NCI-H748 (cell line): ENCODE measurements at regions not wholly inside any gene's neighbourhood (a gene's known extent, or its start where the extent isn't known, plus 50 kb on each side); places are given as distances from the start of the nearest gene placed in this dataset.

ENCODE experiments used
- DNase-seq: peaks from one replicate; lab custom pipeline; 2025; ENCODE audit not compliant: unreplicated experiment; lab: John Stamatoyannopoulos, UW

DNA sequence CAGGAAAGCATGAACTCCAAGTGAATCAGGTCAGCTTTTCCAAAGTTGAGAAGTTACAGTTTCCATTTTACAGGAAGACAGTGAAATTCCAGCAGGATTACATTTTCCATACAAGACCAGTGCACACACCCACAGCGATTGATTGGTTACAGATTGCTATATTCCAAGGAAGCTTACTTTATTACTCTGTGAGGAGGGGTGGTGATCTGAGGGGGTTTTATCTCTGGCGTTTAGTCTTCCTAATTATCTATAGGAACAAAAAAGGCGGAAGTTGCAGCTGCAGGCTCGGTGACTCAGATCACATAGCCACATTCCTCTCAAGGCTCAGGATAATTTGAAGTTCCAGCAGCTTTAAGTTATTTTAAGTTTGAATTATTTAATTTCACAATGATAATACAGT, 450.4 kb upstream of the NMUR2 start:
- DNase-seq = no peak

DNA sequence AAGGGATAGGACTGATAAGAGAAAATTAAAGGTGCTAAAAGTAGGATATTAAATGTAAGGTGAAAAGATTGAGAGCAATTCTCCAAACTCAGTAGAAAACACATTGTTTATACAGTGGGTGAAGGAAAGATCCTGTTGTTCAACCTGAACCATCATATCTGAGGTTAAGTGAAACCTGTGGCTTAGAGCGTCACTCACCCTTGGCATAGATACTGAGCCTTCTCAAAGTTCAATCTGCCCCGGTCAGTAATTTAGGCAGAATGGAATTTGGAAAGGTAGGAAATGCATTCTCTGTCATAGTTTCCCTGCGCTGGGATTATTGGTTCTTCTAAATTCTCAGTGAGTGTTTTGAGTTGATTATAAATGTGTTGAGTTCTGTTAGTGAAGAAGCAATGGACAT, 456.2 kb upstream of the NMUR2 start:
- DNase-seq = no peak

DNA sequence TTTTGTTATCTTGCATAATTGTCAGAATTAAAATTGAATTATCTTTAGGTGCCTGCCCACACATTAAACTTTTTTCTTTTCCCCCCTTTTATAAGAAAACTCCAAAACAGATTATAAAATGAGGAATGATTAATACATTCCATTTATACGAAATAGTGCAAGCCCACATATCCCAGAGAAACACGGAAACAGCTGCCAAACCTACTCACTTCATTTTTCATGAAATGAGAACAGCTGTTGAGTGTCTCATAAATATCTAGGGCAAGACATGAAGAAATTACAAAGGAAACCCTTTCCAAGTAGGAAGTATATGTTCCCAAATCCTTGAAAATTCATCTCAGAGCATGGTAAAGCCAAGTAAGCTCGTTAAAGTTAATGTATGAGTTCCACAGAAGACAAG, 459.4 kb upstream of the NMUR2 start:
- DNase-seq = no peak

DNA sequence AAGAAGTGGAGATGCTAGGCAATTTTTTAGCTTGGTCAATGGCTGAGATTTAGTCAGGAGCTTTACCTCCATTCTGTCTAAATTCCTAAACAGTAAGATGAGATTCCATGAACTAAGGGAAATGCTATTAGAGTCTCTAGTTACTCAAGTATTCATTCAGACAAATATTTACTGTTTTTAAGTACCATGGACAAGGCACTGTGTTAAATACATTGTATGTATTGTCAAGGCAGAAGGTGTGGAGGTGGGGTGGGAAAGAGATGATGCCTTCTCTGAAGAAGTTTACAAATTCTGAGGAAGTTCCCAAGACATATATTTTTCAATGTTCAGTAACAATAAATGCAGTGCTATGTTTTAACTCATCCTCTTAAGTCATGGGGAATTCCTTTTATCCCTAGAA, 459.9 kb upstream of the NMUR2 start:
- DNase-seq = no peak

DNA sequence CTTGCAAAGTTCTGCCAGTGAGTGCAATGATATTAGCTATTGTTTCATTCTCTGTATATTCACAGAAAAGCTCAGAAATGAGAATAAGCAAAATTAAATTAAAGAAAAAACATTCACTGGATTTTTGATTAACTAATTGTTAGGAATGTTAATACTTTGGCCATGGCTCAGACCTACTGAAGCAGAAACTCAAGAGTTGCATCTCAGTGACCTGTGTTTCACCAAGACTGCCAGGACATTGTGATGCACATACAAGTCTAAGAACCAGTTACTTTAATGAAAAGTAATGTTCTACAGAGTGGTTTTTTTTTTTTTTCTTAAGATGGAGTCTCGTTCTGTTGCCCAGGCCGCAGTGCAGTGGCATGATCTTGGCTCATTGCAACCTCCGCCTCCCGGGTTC, 464.9 kb upstream of the NMUR2 start:
- no peak for DNase-seq

DNA sequence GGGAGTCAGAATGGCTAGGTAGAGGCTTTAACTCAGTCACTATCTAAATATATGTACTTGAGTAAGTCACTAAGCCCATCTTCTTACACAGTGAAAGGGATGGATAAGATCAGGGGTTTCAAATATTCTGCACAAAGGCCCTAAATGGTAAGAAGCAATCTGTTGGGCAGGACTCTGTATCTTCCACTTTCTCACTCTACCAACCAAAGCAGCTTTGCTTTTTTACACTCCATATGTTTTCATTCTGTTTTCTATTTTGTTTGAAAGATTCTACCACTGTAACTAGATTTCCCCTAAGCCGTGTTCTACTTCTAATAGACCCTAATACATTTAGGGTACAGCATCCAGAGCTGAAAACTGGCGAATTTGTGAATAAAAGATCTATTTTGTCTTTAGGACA, 477.5 kb upstream of the NMUR2 start:
- no peak for DNase-seq

DNA sequence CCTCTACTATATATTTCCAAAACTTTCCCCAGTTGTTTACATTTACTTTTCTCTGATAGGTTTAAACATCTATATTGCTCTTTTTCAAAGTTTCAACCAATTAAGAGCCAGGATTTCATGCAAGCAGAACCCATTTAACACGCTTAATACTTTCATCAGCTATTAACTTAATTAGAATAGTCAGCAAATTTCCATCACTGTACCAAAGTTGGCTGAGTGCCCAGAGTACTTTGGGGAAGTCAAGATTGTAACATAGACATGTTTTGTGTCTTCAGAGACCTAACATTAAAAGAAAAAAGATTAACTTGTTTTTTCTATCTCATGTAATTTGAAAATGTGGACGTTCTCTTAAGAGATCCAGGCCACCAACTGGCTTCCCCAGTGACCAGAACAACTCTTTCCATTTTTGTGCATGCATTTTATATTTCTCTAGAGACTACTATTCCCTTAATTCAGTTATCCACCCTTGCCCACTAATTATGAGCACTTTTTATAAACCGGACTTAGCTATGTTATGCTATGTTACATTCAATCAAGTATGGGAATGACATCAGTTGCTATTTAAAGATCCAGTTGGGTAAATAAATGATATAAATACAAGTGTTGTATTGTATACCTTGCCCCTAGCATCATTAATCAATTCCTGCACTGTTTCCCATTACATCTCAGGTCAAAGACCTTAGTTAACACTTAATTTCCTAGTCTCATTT, 478.1 kb upstream of the NMUR2 start:
- peak; percentile 68 for DNase-seq

DNA sequence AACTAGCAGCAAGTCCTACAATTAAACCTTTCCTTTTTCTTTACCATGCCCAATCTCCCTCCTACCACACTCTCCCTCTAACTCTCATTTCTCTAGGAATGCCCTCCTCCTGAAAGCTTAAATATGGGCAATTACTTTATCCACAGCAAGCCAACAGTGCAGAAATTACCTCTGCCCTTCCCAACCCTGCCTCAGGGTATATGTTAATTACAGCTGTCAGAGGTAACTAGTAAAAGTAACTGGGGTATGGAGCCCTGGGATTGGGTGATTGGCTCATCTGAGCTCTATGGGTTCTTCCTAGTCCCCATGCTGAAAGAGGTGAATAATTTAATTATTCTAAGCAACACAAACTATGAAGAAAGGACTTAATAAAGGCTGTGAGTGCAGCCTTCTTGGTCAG, 478.9 kb upstream of the NMUR2 start:
- DNase-seq = peak; percentile 27

DNA sequence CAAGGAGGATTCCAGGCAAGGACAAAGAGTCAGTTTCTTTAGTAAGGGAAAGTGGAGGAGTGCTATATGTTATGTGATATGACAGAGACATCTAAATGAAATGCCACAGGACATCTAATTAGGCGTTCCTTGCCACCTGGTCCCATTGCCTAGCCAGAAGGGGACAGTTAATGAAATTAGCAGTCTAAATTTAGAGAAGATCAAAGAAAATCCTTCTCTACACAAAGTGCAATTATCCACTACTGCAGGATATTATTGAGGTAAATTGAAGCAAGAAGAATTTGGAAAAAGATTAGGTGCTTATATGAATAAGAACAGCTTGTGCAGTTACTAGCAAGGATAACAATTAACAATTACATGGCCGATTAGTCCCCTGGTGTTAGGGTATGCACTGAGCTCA, 495.3 kb upstream of the NMUR2 start:
- DNase-seq = no peak

DNA sequence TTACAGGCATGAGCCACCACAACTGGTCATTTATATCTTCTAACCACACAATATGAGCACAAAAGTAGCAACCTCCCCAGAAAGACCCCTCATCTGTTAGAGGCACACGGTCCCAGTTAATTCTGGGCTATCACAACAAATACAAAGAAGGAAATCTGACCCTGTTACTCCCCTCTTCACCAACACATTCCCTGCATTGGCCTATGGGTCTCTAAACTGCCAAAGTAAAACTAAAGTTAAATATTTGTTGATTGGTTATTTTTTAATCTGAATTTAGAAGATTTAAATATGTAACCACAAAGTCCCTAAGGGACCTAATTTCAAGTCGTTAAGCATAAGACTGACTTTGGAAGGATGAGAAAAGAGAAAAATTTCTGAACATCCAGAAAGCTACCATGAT, 496.7 kb upstream of the NMUR2 start:
- DNase-seq = no peak

DNA sequence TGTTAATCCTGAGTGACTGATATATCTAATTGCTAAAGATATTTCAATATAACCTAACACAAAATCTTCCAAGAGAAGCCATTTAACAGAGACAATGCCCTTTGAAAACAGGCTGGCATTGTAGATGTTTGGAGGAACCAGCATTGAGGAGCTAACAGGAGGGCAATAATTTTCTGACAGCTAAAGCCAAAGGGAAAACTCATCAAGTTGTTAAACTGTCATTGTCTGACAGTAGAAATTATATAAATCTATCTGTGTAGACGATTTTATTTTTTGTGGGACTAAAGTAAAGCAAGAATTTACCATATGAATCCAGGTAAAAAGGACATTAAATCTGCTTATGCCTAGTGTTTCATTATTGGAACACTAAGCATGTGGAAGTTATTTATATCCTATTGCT, 500.2 kb upstream of the NMUR2 start:
- no peak for DNase-seq

DNA sequence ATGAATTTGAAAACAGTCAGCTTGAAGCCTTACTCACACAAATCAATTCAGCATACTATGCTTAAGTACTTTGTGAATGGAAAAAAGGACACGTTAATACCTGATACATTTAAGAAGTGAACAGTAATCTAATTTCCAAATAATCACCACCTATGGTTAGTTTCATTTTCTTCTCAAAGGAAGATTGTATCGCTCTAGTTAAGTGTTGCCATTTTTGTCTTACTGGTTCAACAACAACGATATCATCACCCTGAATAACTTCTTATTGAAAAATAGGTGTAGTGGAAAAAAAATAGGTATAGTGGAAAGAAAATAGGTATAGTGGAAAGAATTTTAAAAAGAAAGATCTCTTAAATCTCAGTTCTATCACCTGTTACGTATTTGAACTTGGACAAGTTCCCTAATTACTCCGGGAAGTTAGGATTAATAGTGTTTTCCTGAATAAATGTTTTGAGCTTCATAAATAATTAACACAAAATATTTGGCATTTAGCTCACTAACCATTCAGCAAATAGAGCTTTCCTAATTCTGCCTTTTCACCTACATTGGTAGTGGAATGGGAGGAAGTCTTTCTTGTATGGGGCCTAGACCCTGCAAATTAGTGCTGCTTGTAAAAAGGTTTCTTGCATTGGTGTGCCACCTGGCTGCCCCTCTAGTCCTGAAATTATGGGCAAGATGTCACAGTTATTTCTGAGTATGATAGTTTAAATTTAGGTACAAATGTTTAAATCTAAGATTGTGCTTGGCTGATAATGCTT, 502.6 kb upstream of the NMUR2 start:
- no peak for DNase-seq

DNA sequence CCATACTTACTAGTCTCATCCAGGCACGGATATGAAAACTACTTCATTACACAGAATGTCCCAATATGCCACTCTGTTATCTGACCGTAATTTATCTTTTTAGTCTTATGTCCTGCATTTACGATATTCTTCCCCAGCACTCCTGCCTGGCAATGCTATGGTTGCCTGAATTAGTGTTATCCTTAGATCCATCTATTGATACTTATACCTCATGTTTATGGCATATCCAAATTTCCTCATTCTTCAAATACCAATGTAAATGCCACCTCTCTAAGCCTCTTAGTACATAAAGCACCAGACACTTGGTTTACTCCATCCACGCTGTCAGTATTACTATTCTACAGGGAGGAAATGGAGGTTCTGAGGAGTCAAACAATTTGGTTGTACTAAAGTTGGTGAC, 507.8 kb upstream of the NMUR2 start:
- no peak for DNase-seq

DNA sequence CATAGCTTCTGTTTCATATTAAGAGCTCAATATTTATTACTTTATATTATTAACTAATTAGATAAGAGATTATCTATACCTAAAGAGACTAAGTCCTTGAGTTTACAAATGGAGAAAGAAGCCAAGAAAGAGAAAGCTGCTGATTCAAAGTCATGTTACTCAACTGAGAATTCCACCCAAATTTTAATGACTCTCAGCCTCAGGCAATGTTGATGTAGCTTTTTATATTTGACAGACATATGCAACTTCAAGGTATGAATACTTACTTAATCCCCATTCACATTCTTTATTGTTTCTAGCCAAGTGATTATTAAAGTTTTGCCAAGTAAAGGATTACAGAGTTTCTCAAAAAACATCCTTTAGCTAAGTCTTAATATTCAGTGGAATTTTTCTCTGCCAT, 527.5 kb upstream of the NMUR2 start:
- no peak for DNase-seq

DNA sequence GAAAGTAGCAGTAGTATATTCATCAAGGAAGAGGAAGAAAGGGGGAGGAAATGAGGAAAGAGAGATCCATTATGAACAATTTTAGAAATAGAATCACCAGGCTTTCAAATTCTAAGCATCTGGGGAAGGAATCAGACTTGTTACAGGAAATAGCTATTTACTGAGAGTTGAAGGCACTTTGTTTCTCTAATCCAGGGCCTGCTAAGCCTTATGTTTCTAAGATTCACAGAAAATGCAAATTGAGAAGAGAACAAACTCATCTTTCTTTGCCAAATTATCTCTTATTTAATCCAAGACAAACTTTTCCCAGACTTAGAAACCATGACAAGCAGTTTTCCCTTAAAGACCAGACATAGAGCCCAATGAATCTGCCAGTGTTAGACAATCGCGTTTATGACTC, 528.0 kb upstream of the NMUR2 start:
- DNase-seq = no peak

DNA sequence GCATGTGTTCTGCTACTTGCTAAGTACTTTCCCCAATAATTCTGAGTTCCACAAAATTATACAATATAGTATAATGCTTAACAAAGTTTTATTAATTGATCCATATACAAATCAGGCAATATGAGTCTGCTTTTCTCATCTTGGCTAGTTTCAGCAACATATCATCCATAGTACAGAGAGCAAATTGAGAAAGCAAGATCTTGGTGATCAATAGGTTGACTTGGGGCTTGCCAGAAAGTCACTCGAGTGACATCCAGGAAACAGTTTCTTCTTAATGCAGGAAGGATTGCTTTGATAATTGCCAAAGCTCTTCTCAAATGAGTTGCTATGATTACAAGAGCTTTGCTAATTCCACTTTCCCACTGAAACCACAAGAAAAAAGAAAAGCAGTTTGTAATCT, 533.6 kb upstream of the NMUR2 start:
- DNase-seq = no peak

DNA sequence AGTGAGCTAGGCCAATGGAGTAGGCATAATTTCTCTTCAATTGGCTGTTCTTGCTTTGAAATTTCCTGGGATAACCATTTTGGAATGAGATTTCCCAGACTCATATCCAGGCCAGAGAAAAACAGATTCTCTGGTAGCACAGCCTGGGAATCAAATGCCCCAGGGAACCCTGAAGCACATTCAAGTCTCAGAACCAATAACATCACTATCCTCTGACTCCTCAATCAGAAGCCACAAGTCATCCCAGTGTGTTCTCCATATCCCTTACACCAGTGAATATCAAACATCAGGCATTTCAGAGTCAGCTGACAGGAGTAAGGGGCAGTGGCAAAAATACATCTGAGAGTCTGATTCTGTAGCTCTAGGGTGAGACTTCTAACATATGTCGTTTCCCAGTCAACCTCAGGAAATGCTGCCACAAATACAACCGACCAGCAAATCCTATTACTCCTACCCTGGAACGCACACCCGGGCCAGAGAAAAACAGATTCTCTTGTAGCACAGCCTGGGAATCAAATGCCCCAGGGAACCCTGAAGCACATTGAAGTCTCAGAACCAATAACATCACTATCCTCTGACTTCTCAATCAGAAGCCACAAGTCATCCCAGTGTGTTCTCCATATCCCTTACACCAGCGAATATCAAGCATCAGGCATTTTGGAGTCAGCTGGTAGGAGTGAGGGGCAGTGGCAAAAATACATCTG, 537.7 kb upstream of the NMUR2 start:
- no peak for DNase-seq

DNA sequence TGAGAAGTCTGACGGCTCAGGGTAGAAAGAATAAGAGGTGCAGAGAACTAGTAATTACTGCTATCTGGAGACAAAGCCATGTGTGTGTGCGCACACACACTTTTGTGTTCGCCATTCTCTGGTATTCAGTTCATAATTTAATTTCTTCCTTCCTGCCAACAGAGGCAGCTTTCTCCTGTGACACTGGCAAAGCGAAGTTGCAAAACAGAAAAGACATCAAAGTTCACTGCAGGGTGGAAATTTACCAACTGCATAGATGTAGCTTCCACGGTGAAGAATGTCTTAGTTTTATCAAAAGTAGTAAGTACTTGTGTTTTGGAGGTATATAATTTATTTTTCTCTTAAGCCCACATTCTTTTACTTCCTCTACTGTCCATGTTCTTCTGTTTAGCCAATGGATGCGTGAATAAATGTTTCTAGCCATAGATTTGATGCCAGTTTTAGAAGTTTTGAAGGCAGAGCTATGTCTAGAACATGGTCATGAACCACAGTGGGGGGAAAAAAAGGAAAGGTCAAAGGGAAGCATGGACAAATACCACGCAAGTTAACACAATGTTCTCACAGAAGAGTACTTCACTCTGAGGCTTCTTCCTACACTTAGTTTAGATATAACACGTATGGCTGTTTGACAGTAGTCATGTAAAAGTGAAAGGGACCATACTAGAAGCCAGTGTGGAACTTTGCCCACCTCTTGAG, 536.5 kb upstream of the GRIA1 start:
- DNase-seq = no peak

DNA sequence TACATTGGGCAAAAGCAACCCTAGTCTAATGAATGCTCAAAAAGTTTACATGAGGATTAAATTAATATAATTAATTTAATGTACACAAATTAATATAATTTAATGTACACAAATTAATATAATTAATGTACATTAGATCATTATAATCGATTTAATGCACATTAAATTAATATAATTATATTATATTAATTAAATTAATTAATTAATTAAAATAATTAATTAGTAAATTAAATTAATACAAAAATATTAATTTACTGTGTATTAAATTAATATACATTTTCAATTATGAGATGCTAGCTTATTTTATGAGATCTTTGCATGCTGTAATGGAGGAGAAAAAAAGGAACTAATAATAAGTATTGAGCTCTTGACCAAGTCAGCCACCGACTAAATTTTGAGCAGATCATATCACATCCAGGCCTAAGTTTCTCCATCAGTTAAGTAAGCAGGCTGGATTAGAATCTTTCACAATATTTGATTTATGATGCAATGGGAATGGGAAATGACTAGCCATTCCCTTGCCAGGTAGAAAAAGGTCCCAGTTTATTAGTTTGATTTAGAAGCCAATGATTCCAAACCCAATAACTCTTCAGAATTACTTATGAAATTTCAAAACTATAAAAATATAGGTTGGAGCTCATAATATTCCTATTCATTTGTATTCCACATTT, 533.4 kb upstream of the GRIA1 start:
- no peak for DNase-seq

DNA sequence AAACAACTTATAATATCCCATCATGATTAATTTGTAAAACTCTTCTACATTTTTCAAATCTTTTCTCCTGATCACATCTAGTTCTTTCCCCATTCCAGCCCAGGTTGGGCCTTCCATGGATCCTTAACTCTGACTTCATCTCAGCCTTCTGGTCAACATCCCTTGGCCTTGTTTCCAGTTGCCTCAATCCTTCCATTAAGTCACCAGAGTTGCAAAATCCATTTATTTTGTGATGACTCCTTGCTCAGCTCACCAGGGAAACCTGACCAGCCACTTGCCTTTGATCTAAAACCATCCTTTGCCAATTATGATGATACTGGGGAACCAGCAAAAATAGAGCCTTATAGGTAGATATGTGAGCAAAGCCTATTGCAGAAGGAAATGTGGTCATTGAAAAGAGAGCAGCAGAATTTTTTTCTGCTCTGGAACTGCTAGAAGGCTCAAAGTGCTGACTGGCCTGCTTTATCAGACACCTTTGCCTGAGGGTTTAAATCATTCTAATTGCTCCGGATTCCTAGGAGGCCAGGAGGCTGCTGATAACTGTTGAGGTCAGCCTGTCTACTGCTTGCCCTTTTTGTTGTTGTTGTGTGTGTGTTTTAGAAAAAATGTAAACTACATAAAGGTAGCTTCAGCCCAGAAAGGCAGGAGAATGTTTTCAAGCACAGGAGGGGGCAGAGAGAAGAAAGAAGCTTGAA, 512.2 kb upstream of the GRIA1 start:
- no peak for DNase-seq

DNA sequence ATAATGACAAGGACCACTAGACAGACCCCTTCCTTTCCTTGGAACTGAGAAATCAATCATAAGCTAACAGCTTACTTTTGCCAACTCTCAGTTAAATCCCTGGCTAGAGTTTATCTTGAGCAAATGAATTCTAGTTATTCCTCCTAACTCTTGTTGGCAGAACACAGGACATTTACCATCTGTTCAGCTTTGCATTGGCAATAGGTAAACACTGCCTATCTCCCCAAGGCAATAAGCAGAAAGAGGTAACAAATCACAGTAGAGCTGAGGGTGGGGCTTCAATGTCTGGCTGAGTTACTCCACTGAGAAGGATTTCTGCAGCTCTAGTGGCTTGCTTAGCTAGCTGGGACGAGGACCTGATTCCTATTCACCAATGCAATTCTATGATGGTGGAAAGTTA, 503.3 kb upstream of the GRIA1 start:
- no peak for DNase-seq
